SK-N-SH (cell line): ENCODE measurements at regions not wholly inside any gene's neighbourhood (a gene's known extent, or its start where the extent isn't known, plus 50 kb on each side); places are given as distances from the start of the nearest gene placed in this dataset.
"Not testable (repeated sequence)": the region's sequence is repeated elsewhere in the genome, so short reads cannot be mapped to it uniquely, and the experiment has no call there.

ENCODE experiments used
- CHD2 ChIP-seq: fragments of 150-350 bp; IDR thresholded peaks from 2 replicates; pipeline ENCODE4 v1.6.1; 2018; ENCODE audit warnings: low read length; ENCODE audit not compliant: partially characterized antibody
- ELF1 ChIP-seq: IDR thresholded peaks from 2 replicates; pipeline ENCODE4 v1.4.0; 2012
- EP300 ChIP-seq, 2 experiments: IDR thresholded peaks; 2 replicates each; pipeline versions ENCODE4 v1.4.0 to v1.6.1; 2012; ENCODE audit warnings: borderline replicate concordance in 1 of 2, low read depth in 1 of 2, low read length in 1 of 2
- GABPA ChIP-seq: IDR thresholded peaks from 2 replicates; pipeline ENCODE4 v1.4.0; 2012; ENCODE audit warnings: low read depth, mild to moderate bottlenecking
- MEF2A ChIP-seq: IDR thresholded peaks from 2 replicates; pipeline ENCODE4 v1.4.0; 2012; ENCODE audit warnings: low read depth, borderline replicate concordance
- MXI1 ChIP-seq: IDR thresholded peaks from 2 replicates; pipeline ENCODE4 v1.6.1; 2012; ENCODE audit warnings: mild to moderate bottlenecking, low read depth, low read length, improper control_type of control experiment
- NRF1 ChIP-seq: IDR thresholded peaks from 2 replicates; pipeline ENCODE4 v1.6.1; 2012; ENCODE audit warnings: low read depth, mild to moderate bottlenecking, low read length
- RAD21 ChIP-seq: IDR thresholded peaks from 2 replicates; pipeline ENCODE4 v1.6.1; 2012; ENCODE audit warnings: mild to moderate bottlenecking, low read length
- RCOR1 ChIP-seq: fragments of 150-350 bp; IDR thresholded peaks from 2 replicates; pipeline ENCODE4 v1.6.1; 2017; ENCODE audit warnings: antibody characterized with exemption, low read length
- REST ChIP-seq: IDR thresholded peaks from 2 replicates; pipeline ENCODE4 v1.6.1; 2012; ENCODE audit warnings: mild to moderate bottlenecking, low read depth, low read length, moderate library complexity
- SIN3A ChIP-seq: IDR thresholded peaks from 2 replicates; pipeline ENCODE4 v1.6.1; 2012; ENCODE audit warnings: low read depth, mild to moderate bottlenecking, low read length, moderate library complexity, borderline replicate concordance
- USF2 ChIP-seq: fragments of 150-350 bp; IDR thresholded peaks from 2 replicates; pipeline ENCODE4 v1.6.1; 2017; ENCODE audit warnings: antibody characterized with exemption, low read length, low read depth, borderline replicate concordance
- TF ChIP-seq, protein P1 (sequence below): fragments of 200-600 bp; sonication (generic); IDR thresholded peaks from 2 replicates; pipeline ENCODE4 v1.6.1; 2017; ENCODE audit warnings: antibody characterized with exemption, mild to moderate bottlenecking, moderate library complexity

- not testable (repeated sequence) for TF ChIP-seq NRF1; USF2; SIN3A; MEF2A; REST; GABPA; RAD21; MXI1; RCOR1; CHD2; ELF1; EP300 (IDR thresholded peaks at IDR 0.05; ENCODE audit: borderline replicate concordance in 1 of 2, low read depth in 1 of 2, low read length in 1 of 2)
- TF ChIP-seq, protein P1, sequence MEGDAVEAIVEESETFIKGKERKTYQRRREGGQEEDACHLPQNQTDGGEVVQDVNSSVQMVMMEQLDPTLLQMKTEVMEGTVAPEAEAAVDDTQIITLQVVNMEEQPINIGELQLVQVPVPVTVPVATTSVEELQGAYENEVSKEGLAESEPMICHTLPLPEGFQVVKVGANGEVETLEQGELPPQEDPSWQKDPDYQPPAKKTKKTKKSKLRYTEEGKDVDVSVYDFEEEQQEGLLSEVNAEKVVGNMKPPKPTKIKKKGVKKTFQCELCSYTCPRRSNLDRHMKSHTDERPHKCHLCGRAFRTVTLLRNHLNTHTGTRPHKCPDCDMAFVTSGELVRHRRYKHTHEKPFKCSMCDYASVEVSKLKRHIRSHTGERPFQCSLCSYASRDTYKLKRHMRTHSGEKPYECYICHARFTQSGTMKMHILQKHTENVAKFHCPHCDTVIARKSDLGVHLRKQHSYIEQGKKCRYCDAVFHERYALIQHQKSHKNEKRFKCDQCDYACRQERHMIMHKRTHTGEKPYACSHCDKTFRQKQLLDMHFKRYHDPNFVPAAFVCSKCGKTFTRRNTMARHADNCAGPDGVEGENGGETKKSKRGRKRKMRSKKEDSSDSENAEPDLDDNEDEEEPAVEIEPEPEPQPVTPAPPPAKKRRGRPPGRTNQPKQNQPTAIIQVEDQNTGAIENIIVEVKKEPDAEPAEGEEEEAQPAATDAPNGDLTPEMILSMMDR: not testable (repeated sequence)
Observed at GRCh38 chr17:5897981-5898380, 172.2 kb upstream of the WSCD1 start.
